Neutrophil (primary cell): ENCODE measurements at regions not wholly inside any gene's neighbourhood (a gene's known extent, or its start where the extent isn't known, plus 50 kb on each side); places are given as distances from the start of the nearest gene placed in this dataset.

Experiments used
- H3K27ac ChIP-seq: fragments of 200-600 bp; sonication (generic); 2 replicates; pipeline ENCODE4 v1.5.1; 2016; ENCODE audit warnings: mild to moderate bottlenecking, moderate library complexity
- H3K27me3 ChIP-seq: fragments of 200-600 bp; sonication (generic); 2 replicates; pipeline ENCODE4 v1.6.0; 2016; ENCODE audit warnings: mild to moderate bottlenecking
- H3K36me3 ChIP-seq: fragments of 200-600 bp; sonication (generic); 2 replicates; pipeline ENCODE4 v1.5.1; 2017
- H3K4me1 ChIP-seq, 2 experiments: fragments of 200-600 bp in 1 of 2; sonication (generic) in 1 of 2; 1 replicate in 1 of 2; 2 replicates in 1 of 2; pipeline versions ENCODE4 v1.5.1 to v1.6.1; 2013 to 2016; ENCODE audit warnings: low read depth in 1 of 2, low read length in 1 of 2, mild to moderate bottlenecking in 1 of 2, moderate library complexity in 1 of 2; ENCODE audit not compliant: control insufficient read depth in 1 of 2, insufficient read depth in 1 of 2
- H3K4me3 ChIP-seq, 2 experiments: fragments of 200-600 bp in 1 of 2; sonication (generic) in 1 of 2; 1 replicate in 1 of 2; 2 replicates in 1 of 2; pipeline ENCODE4 v1.5.1; 2013 to 2016; ENCODE audit warnings: low read depth in 1 of 2, low read length in 1 of 2, mild to moderate bottlenecking in 1 of 2, moderate library complexity in 1 of 2
- H3K9me3 ChIP-seq: fragments of 200-600 bp; sonication (generic); 2 replicates; pipeline ENCODE4 v1.5.1; 2016
- TF ChIP-seq, protein P1 (sequence below): fragments of 200-600 bp; sonication (generic); IDR thresholded peaks from 2 replicates; pipeline ENCODE4 v1.5.1; 2016; ENCODE audit warnings: antibody characterized with exemption

DNA sequence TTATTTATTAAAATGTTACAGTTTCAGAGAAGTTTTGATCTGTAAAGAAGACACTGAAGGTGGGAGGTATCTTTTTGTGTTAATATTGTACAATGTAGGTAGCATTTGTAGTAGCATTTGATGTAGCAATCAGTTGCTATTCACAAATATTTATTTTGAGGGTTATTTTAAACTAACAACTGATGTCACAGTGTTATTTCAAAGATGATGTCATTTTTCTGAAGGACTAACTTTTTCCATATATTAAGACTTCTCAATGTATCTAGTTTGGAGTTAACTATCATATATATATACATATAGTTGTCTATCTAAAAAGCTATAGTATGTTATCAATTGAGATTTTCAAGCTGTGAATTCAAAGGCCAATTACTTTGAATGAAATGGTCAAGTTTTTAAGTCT, 1003.3 kb downstream of the DSC3 start:
- TF ChIP-seq, protein P1, sequence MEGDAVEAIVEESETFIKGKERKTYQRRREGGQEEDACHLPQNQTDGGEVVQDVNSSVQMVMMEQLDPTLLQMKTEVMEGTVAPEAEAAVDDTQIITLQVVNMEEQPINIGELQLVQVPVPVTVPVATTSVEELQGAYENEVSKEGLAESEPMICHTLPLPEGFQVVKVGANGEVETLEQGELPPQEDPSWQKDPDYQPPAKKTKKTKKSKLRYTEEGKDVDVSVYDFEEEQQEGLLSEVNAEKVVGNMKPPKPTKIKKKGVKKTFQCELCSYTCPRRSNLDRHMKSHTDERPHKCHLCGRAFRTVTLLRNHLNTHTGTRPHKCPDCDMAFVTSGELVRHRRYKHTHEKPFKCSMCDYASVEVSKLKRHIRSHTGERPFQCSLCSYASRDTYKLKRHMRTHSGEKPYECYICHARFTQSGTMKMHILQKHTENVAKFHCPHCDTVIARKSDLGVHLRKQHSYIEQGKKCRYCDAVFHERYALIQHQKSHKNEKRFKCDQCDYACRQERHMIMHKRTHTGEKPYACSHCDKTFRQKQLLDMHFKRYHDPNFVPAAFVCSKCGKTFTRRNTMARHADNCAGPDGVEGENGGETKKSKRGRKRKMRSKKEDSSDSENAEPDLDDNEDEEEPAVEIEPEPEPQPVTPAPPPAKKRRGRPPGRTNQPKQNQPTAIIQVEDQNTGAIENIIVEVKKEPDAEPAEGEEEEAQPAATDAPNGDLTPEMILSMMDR: no peak
- H3K27ac ChIP-seq: no peak overlapping the region
- no peaks in the 10 kb centered on the region for H3K4me1 ChIP-seq
- no peaks in the 10 kb centered on the region for H3K9me3 ChIP-seq
- no peaks in the 10 kb centered on the region for H3K27me3 ChIP-seq
- no peak overlapping the region for H3K4me3 ChIP-seq
- no peaks in the 10 kb centered on the region for H3K36me3 ChIP-seq

DNA sequence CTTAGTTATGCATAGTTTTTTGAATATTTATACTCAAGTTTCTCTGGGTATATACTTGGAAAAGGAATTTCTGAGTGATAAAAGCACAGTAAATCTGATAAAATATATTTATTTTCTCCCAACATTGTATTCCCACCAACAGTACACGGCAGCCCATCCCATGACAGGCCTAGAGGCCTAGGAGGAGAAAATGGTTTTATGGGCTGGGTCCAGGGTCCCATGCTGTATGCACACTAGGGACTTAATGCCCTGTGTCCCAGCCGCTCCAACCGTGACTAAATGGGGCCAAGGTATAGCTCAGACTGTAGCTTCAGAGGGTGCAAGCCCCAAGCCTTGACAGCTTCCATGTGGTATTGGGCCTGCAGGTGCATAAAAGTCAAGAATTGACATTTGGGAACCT, 1007.7 kb downstream of the DSC3 start:
- Histone ChIP-seq H3K9me3 (no peaks in the 10 kb centered on the region), H3K27me3 (no peaks in the 10 kb centered on the region), H3K4me1 (no peaks in the 10 kb centered on the region), H3K27ac (no peak overlapping the region), H3K36me3 (no peaks in the 10 kb centered on the region), H3K4me3 (no peak overlapping the region)
- TF ChIP-seq, protein P1: no peak

DNA sequence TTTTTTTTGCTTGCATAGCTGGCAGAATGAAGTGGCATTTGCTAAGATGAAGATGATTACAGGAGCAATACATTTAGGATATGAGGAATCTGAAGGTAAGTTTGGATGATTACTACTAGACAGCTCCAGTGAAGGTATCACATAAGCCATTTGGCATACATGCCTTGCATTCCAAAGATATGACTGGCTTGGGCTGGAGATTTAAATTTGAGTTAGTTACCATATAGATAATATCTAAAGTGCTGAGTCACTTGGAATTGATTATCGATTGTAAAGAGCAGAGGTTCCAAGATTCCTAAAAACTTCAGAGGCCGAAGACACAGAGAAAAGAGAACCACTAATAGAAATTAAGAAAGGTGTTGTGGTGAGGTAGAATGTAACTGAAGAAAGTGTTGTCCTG, 1026.4 kb downstream of the DSC3 start:
- H3K36me3 ChIP-seq: no peaks in the 10 kb centered on the region
- TF ChIP-seq, protein P1: no peak
- no peak overlapping the region for H3K27ac ChIP-seq
- H3K4me1 ChIP-seq: no peaks in the 10 kb centered on the region
- no peaks in the 10 kb centered on the region for H3K27me3 ChIP-seq
- no peak overlapping the region for H3K4me3 ChIP-seq
- H3K9me3 ChIP-seq: no peaks in the 10 kb centered on the region

DNA sequence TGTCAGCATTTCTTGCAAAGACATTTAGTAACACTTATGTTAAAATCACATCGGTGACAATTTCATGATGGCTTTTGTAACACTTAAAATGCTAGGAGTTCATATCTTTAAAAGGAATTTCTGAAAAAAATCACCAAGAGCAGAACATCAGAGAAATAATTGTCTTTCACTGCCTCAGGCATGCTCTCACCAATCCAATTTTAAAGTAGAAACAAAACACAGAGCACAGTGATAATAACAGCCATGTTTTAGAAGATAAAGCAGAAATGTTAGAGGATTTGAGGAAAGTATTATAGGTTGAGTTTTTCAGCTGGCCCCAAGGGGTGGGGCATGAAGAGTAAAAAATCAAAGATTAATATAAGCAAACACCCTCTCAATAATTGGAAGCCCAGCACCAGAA, 1037.6 kb downstream of the DSC3 start:
- Histone ChIP-seq H3K36me3 (no peaks in the 10 kb centered on the region), H3K27me3 (no peaks in the 10 kb centered on the region), H3K9me3 (no peaks in the 10 kb centered on the region), H3K4me3 (no peak overlapping the region), H3K27ac (no peak overlapping the region), H3K4me1 (no peaks in the 10 kb centered on the region)
- TF ChIP-seq, protein P1: no peak

DNA sequence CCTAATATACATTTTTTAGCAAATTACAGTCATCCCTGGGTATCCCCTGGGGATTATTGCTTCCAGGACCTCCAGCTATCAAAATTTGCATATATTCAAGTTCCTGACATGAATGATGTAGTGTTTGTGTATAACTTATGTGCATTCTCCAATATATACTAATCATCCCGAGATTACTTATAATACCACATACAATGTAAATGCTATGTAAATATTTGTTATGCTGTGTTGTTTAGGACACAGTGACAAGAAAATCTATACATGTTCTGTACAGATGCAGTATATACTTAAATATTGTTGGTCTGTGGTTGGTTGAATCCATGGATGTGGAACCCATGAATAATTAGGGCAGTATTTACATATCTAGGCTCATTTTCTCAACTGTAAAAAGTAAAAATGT, 1060.3 kb downstream of the DSC3 start:
- Histone ChIP-seq H3K27me3 (no peaks in the 10 kb centered on the region), H3K4me3 (no peak overlapping the region)
- TF ChIP-seq, protein P1: no peak

DNA sequence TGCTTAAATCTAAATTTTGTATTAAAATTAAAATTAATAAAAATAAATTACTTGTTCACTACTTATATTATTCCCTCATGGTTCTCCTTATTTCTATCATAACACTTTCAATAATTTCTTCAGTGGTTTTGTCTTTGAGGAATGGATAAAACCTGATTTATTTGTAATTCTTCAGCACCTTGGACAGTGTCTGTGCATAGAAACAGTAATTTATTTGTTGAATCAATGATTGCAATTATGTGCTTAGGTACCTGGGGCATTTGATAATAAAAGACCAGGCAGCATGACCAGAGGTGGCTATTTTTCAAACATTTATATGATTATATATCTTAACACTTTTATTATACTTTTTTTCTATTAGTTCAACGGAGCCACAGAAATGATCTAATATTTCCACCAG, 1062.7 kb downstream of the DSC3 start:
- Histone ChIP-seq H3K9me3 (no peaks in the 10 kb centered on the region), H3K4me3 (no peak overlapping the region), H3K27me3 (no peaks in the 10 kb centered on the region), H3K27ac (no peak overlapping the region), H3K4me1 (no peaks in the 10 kb centered on the region), H3K36me3 (no peaks in the 10 kb centered on the region)
- TF ChIP-seq, protein P1: no peak

More for the DNA sequence above, 1060.3 kb downstream of the DSC3 start:
- Histone ChIP-seq H3K9me3 (no peaks in the 10 kb centered on the region), H3K36me3 (no peaks in the 10 kb centered on the region), H3K4me1 (no peaks in the 10 kb centered on the region), H3K27ac (no peak overlapping the region)
